ENCODE measurements at regions not wholly inside any gene's neighbourhood (a gene's known extent, or its start where the extent isn't known, plus 50 kb on each side); places are given as distances from the start of the nearest gene placed in this dataset.

DNA sequence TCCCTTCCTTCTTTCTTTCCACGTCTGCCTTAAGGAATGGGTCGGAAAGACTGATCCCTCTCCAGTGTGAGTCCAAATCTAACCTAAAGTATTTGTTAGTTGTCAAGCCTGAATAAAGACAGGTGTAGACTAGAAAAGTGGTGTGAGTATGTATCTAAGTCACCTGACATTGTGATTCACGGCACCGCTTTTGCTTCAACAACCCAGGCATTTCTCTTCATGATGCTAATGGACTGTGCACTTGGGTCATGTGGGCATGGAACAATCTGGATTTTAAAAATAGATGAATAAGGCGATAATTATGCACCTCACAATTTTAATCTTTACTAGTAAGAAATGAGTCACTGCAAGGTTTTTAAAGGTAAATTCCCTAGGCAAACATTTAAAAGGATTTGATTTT, 107.5 kb downstream of the LIPG start:
- H3K27ac ChIP-seq = no peak overlapping the region

DNA sequence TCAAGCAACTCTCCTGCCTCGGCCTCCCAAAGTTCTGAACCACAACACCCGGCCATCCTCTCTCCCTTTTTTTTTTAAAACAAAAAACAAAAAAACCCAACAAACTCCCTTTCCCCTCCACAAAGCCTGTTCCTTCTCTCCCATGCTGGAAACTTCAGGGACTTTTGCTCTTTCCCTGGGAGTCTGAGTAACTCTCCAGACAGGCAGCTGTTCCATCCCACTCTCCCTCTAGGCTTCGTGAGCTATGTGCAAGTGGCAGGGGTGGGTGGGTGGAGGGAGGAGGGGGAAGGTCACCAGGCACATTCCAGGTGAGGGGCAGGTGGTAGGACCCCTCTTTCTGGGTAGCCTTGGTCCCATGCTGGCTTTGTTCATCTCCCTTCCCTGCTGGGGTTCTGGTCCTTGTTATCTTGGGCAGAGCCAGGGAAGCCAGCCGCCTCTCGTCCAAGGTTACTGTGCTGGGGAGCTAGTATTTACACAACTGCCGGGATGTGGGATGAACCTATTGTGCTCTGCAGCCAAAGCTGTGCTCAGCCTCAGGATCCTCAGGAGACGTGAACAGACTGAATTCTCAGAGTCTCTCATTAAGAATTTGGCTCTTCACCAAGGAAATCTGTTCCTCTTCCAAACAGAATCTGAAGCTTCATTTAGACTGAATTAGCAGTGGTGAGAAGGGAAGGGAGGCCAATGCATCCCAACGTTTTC, 106.9 kb downstream of the LIPG start:
- Histone ChIP-seq H3K36me3 (no peaks in the 10 kb centered on the region), H3K27me3 (no peaks in the 10 kb centered on the region), H3K9me3 (no peaks in the 10 kb centered on the region), H3K4me1 (peaks cover 0 to 3% of the 10 kb centered on the region in 2 donors), H3K27ac (peak overlapping the region in 1 of 2 donors; percentile 45), H3K4me3 (no peak overlapping the region)
- intact Hi-C loops (cut with DNase I; ENCODE audit: low total_unique reads) = no loop called here
- TF ChIP-seq POLR2AphosphoS5 (IDR thresholded peaks at IDR 0.05) (no peak), POLR2A (IDR thresholded peaks at IDR 0.05) (no peak)
- TF ChIP-seq, protein P1, sequence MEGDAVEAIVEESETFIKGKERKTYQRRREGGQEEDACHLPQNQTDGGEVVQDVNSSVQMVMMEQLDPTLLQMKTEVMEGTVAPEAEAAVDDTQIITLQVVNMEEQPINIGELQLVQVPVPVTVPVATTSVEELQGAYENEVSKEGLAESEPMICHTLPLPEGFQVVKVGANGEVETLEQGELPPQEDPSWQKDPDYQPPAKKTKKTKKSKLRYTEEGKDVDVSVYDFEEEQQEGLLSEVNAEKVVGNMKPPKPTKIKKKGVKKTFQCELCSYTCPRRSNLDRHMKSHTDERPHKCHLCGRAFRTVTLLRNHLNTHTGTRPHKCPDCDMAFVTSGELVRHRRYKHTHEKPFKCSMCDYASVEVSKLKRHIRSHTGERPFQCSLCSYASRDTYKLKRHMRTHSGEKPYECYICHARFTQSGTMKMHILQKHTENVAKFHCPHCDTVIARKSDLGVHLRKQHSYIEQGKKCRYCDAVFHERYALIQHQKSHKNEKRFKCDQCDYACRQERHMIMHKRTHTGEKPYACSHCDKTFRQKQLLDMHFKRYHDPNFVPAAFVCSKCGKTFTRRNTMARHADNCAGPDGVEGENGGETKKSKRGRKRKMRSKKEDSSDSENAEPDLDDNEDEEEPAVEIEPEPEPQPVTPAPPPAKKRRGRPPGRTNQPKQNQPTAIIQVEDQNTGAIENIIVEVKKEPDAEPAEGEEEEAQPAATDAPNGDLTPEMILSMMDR (IDR thresholded peaks at IDR 0.05) = no peak
- peak in 1 of 2 donors; percentile 35 for DNase-seq (ENCODE audit: low spot score in 2 of 2)

More for the DNA sequence above, 107.5 kb downstream of the LIPG start:
- Histone ChIP-seq H3K4me3 (no peak overlapping the region), H3K4me1 (peaks cover 0 to 3% of the 10 kb centered on the region in 2 donors), H3K9me3 (no peaks in the 10 kb centered on the region), H3K27me3 (no peaks in the 10 kb centered on the region), H3K36me3 (no peaks in the 10 kb centered on the region)
- TF ChIP-seq POLR2AphosphoS5 (IDR thresholded peaks at IDR 0.05) = no peak
- TF ChIP-seq, protein P1 (IDR thresholded peaks at IDR 0.05) = no peak
- TF ChIP-seq POLR2A (IDR thresholded peaks at IDR 0.05) = no peak
- intact Hi-C loops (cut with DNase I; ENCODE audit: low total_unique reads) = no loop called here
- DNase-seq (ENCODE audit: low spot score in 2 of 2) = no peak

DNA sequence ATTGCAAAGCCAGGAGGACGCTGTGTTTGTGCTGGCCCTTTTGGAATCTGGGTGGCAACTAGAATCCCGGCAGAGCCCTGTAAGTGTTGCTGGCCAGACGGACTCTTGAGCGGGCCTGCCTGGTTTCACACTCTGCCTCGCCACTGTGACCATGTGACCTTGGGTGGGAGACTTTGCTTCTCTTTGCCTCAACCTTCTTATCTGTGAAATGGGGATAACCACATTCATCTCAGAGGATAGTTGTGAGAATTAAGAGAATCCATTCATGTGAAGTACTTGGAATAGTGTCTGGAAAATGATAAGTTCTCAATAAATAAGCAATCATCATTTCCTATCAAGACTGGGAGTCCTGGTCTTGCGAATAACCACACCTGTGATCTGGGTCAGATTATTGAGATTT, 105.6 kb downstream of the LIPG start:
- no peak overlapping the region for H3K4me3 ChIP-seq
- H3K4me1 ChIP-seq = peaks cover 0 to 3% of the 10 kb centered on the region in 2 donors
- intact Hi-C loops (cut with DNase I; ENCODE audit: low total_unique reads) = no loop called here
- H3K9me3 ChIP-seq = no peaks in the 10 kb centered on the region
- no peaks in the 10 kb centered on the region for H3K36me3 ChIP-seq
- no peak for DNase-seq (ENCODE audit: low spot score in 2 of 2)
- H3K27me3 ChIP-seq = no peaks in the 10 kb centered on the region
- TF ChIP-seq, protein P1 (IDR thresholded peaks at IDR 0.05) = no peak
- TF ChIP-seq POLR2A (IDR thresholded peaks at IDR 0.05) (no peak), POLR2AphosphoS5 (IDR thresholded peaks at IDR 0.05) (no peak)
- no peak overlapping the region for H3K27ac ChIP-seq

GRCh38 chr18:49666045-49666775, 104.4 kb downstream of the LIPG start:
- intact Hi-C loops (cut with DNase I; ENCODE audit: low total_unique reads) = no loop called here
- H3K4me1 ChIP-seq = peaks cover 0 to 3% of the 10 kb centered on the region in 2 donors
- H3K4me3 ChIP-seq = no peak overlapping the region
- DNase-seq (ENCODE audit: low spot score in 2 of 2) = no peak
- H3K27ac ChIP-seq = no peak overlapping the region
- no peaks in the 10 kb centered on the region for H3K9me3 ChIP-seq
- TF ChIP-seq POLR2A (IDR thresholded peaks at IDR 0.05) = no peak
- TF ChIP-seq POLR2AphosphoS5 (IDR thresholded peaks at IDR 0.05) = no peak
- TF ChIP-seq, protein P1 (IDR thresholded peaks at IDR 0.05) = no peak
- H3K27me3 ChIP-seq = no peaks in the 10 kb centered on the region
- H3K36me3 ChIP-seq = no peaks in the 10 kb centered on the region

Measured in breast epithelium (tissue), 4 donors.